ENCODE measurements at regions not wholly inside any gene's neighbourhood (a gene's known extent, or its start where the extent isn't known, plus 50 kb on each side); places are given as distances from the start of the nearest gene placed in this dataset. TPM values are rescaled to one million over a fixed set of nuclear protein-coding genes. Genes with fewer than 3 reads are reported as not detected.
A peak's percentile ranks its signal among the peaks of the same experiment; 100 is the strongest.
"Not testable (repeated sequence)": the region's sequence is repeated elsewhere in the genome, so short reads cannot be mapped to it uniquely, and the experiment has no call there.

- not testable (repeated sequence) for DNase-seq (ENCODE audit: low spot score); ATAC-seq (ENCODE audit: low FRiP score)
These were observed 69.6 kb upstream of the NBPF26 start for GRCh38 chr1:120654114-120654513.

GRCh38 chr1:120655394-120655793 is 68.4 kb upstream of the NBPF26 start:
- not testable (repeated sequence) for DNase-seq (ENCODE audit: low spot score); ATAC-seq (ENCODE audit: low FRiP score)

- not testable (repeated sequence) for DNase-seq (ENCODE audit: low spot score); ATAC-seq (ENCODE audit: low FRiP score)
These were observed 67.6 kb upstream of the NBPF26 start for GRCh38 chr1:120656116-120656515.

GRCh38 chr1:120657804-120658203 is 65.9 kb upstream of the NBPF26 start:
- not testable (repeated sequence) for ATAC-seq (ENCODE audit: low FRiP score); DNase-seq (ENCODE audit: low spot score)

- DNase-seq (ENCODE audit: low spot score); ATAC-seq (ENCODE audit: low FRiP score): not testable (repeated sequence)
These were observed 65.1 kb upstream of the NBPF26 start for GRCh38 chr1:120658622-120659021.

- ATAC-seq (ENCODE audit: low FRiP score); DNase-seq (ENCODE audit: low spot score): not testable (repeated sequence)
These were observed 64.6 kb upstream of the NBPF26 start for GRCh38 chr1:120659133-120659532.

GRCh38 chr1:120664376-120665249 is 59.1 kb upstream of the NBPF26 start:
- not testable (repeated sequence) for DNase-seq (ENCODE audit: low spot score)
- ATAC-seq (ENCODE audit: low FRiP score) = peak; percentile 64

- not testable (repeated sequence) for DNase-seq (ENCODE audit: low spot score)
- ATAC-seq (ENCODE audit: low FRiP score) = peak; percentile 99
These were observed 58.5 kb upstream of the NBPF26 start for GRCh38 chr1:120665250-120665577.

GRCh38 chr1:120668187-120668586 is 55.6 kb upstream of the NBPF26 start:
- ATAC-seq (ENCODE audit: low FRiP score); DNase-seq (ENCODE audit: low spot score): not testable (repeated sequence)

Small RNA genes in the stretch of these regions (small RNA-seq; reads per million reads assigned to genes)
- gene RF00004 = not detected
